ENCODE measurements at regions not wholly inside any gene's neighbourhood (a gene's known extent, or its start where the extent isn't known, plus 50 kb on each side); places are given as distances from the start of the nearest gene placed in this dataset.

- no peak for TF ChIP-seq ZNF777 (tag by site-specific recombination; IDR thresholded peaks at IDR 0.05; ENCODE audit: borderline replicate concordance)
- no peak for TF ChIP-seq CTCF (tag by site-specific recombination; IDR thresholded peaks at IDR 0.05)
- no peak for TF ChIP-seq KLF10 (tag by site-specific recombination; IDR thresholded peaks at IDR 0.05)
- no peak for TF ChIP-seq ZNF548 (tag by site-specific recombination; IDR thresholded peaks at IDR 0.05)
- TF ChIP-seq HOXC10 (CRISPR knock-in tag; IDR thresholded peaks at IDR 0.05) = no peak
- no peak for TF ChIP-seq ZIC2 (tag by site-specific recombination; IDR thresholded peaks at IDR 0.05)
- TF ChIP-seq ZNF629 (tag by site-specific recombination; IDR thresholded peaks at IDR 0.05) = no peak
- TF ChIP-seq ZBTB20 (tag by site-specific recombination; IDR thresholded peaks at IDR 0.05) = no peak
- TF ChIP-seq PRDM2 (tag by site-specific recombination; IDR thresholded peaks at IDR 0.05; ENCODE audit: borderline replicate concordance) = no peak
- TF ChIP-seq ZFP41 (tag by site-specific recombination; IDR thresholded peaks at IDR 0.05; ENCODE audit: borderline replicate concordance) = no peak
- TF ChIP-seq ZNF184 (tag by site-specific recombination; IDR thresholded peaks at IDR 0.05) = no peak
- TF ChIP-seq SP2 (tag by site-specific recombination; IDR thresholded peaks at IDR 0.05) = no peak
- TF ChIP-seq TRIM28 (IDR thresholded peaks at IDR 0.05; ENCODE audit: borderline replicate concordance, low read length) = no peak
- TF ChIP-seq GLIS1 (tag by site-specific recombination; IDR thresholded peaks at IDR 0.05) = no peak
Observed at GRCh38 chr7:138355254-138355653, 104.8 kb upstream of the TRIM24 start.

All from HEK293 (cell line).